ENCODE measurements at regions not wholly inside any gene's neighbourhood (a gene's known extent, or its start where the extent isn't known, plus 50 kb on each side); places are given as distances from the start of the nearest gene placed in this dataset.

GRCh38 chr5:164010900-164011299 is 505.5 kb downstream of the MAT2B start:
- no peak for DNase-seq (ENCODE audit: low spot score)
- TF ChIP-seq CTCF (IDR thresholded peaks at IDR 0.05; ENCODE audit: extremely low read depth, insufficient read depth, missing control alignments): no peak
- in situ Hi-C loops (cut with MboI; ENCODE audit: low pct_unique_long_range_greater_than_20kb, low sequenced_read_pairs, unreplicated experiment): loop anchor here (25.0 kb wide), 1 partner anchor 501 kb away; no protein-coding TSS in a partner anchor

GRCh38 chr5:164012371-164012770 is 507.0 kb downstream of the MAT2B start:
- DNase-seq (ENCODE audit: low spot score): no peak
- TF ChIP-seq CTCF (IDR thresholded peaks at IDR 0.05; ENCODE audit: extremely low read depth, insufficient read depth, missing control alignments): no peak
- in situ Hi-C loops (cut with MboI; ENCODE audit: low pct_unique_long_range_greater_than_20kb, low sequenced_read_pairs, unreplicated experiment): loop anchor here (25.0 kb wide), 1 partner anchor 500 kb away; no protein-coding TSS in a partner anchor

GRCh38 chr5:164013077-164013670 is 507.8 kb downstream of the MAT2B start:
- DNase-seq (ENCODE audit: low spot score): peak; percentile 22
- TF ChIP-seq CTCF (IDR thresholded peaks at IDR 0.05; ENCODE audit: extremely low read depth, insufficient read depth, missing control alignments): peak; percentile 68
- in situ Hi-C loops (cut with MboI; ENCODE audit: low pct_unique_long_range_greater_than_20kb, low sequenced_read_pairs, unreplicated experiment): loop anchor here (25.0 kb wide), 1 partner anchor 499 kb away; no protein-coding TSS in a partner anchor

GRCh38 chr5:164020116-164020515 is 514.7 kb downstream of the MAT2B start:
- no peak for TF ChIP-seq CTCF (IDR thresholded peaks at IDR 0.05; ENCODE audit: extremely low read depth, insufficient read depth, missing control alignments)
- in situ Hi-C loops (cut with MboI; ENCODE audit: low pct_unique_long_range_greater_than_20kb, low sequenced_read_pairs, unreplicated experiment): loop anchor here (25.0 kb wide), 1 partner anchor 492 kb away; no protein-coding TSS in a partner anchor
- no peak for DNase-seq (ENCODE audit: low spot score)

- in situ Hi-C loops (cut with MboI; ENCODE audit: low pct_unique_long_range_greater_than_20kb, low sequenced_read_pairs, unreplicated experiment): no loop called here
- TF ChIP-seq CTCF (IDR thresholded peaks at IDR 0.05; ENCODE audit: extremely low read depth, insufficient read depth, missing control alignments): no peak
- no peak for DNase-seq (ENCODE audit: low spot score)
These were observed 522.3 kb downstream of the MAT2B start for GRCh38 chr5:164027738-164028137.

- DNase-seq (ENCODE audit: low spot score): no peak
- no peak for TF ChIP-seq CTCF (IDR thresholded peaks at IDR 0.05; ENCODE audit: extremely low read depth, insufficient read depth, missing control alignments)
- in situ Hi-C loops (cut with MboI; ENCODE audit: low pct_unique_long_range_greater_than_20kb, low sequenced_read_pairs, unreplicated experiment): no loop called here
These were observed 532.8 kb downstream of the MAT2B start for GRCh38 chr5:164038128-164038783.
